ENCODE measurements at regions not wholly inside any gene's neighbourhood (a gene's known extent, or its start where the extent isn't known, plus 50 kb on each side); places are given as distances from the start of the nearest gene placed in this dataset.

- no peaks in the 10 kb centered on the region for H3K36me3 Mint-ChIP-seq (ENCODE audit: insufficient read depth)
- H3K27ac Mint-ChIP-seq: no peak overlapping the region
- H3K9me3 Mint-ChIP-seq (ENCODE audit: low read depth): no peaks in the 10 kb centered on the region
- H3K4me1 Mint-ChIP-seq (ENCODE audit: low read depth): no peaks in the 10 kb centered on the region
- no peak for DNase-seq (ENCODE audit: low spot score, unreplicated experiment)
- H3K4me3 Mint-ChIP-seq (ENCODE audit: low read depth): no peak overlapping the region
- peaks cover 2% of the 10 kb centered on the region for H3K27me3 Mint-ChIP-seq
- TF ChIP-seq CTCF (IDR thresholded peaks at IDR 0.05; ENCODE audit: unreplicated experiment): no peak
Observed at GRCh38 chr1:222037720-222038119, 295.8 kb upstream of the DUSP10 start.

- Mint-ChIP-seq H3K4me3 (ENCODE audit: low read depth) (no peak overlapping the region), H3K27me3 (peaks cover 2% of the 10 kb centered on the region), H3K4me1 (ENCODE audit: low read depth) (no peaks in the 10 kb centered on the region), H3K36me3 (ENCODE audit: insufficient read depth) (no peaks in the 10 kb centered on the region), H3K9me3 (ENCODE audit: low read depth) (no peaks in the 10 kb centered on the region), H3K27ac (no peak overlapping the region)
- no peak for DNase-seq (ENCODE audit: low spot score, unreplicated experiment)
- TF ChIP-seq CTCF (IDR thresholded peaks at IDR 0.05; ENCODE audit: unreplicated experiment): no peak
Observed at GRCh38 chr1:222034790-222035189, 292.9 kb upstream of the DUSP10 start.

GRCh38 chr1:222033450-222033849 lies 291.6 kb upstream of the DUSP10 start:
- no peak for DNase-seq (ENCODE audit: low spot score, unreplicated experiment)
- Mint-ChIP-seq H3K9me3 (ENCODE audit: low read depth) (no peaks in the 10 kb centered on the region), H3K4me3 (ENCODE audit: low read depth) (no peak overlapping the region), H3K36me3 (ENCODE audit: insufficient read depth) (no peaks in the 10 kb centered on the region), H3K27ac (no peak overlapping the region), H3K4me1 (ENCODE audit: low read depth) (no peaks in the 10 kb centered on the region), H3K27me3 (peaks cover 2% of the 10 kb centered on the region)
- TF ChIP-seq CTCF (IDR thresholded peaks at IDR 0.05; ENCODE audit: unreplicated experiment): no peak

GRCh38 chr1:222031318-222031717 lies 289.4 kb upstream of the DUSP10 start:
- no peaks in the 10 kb centered on the region for H3K36me3 Mint-ChIP-seq (ENCODE audit: insufficient read depth)
- H3K4me3 Mint-ChIP-seq (ENCODE audit: low read depth): no peak overlapping the region
- no peak overlapping the region for H3K27ac Mint-ChIP-seq
- no peak for DNase-seq (ENCODE audit: low spot score, unreplicated experiment)
- peaks cover 2% of the 10 kb centered on the region for H3K27me3 Mint-ChIP-seq
- no peaks in the 10 kb centered on the region for H3K9me3 Mint-ChIP-seq (ENCODE audit: low read depth)
- TF ChIP-seq CTCF (IDR thresholded peaks at IDR 0.05; ENCODE audit: unreplicated experiment): no peak
- H3K4me1 Mint-ChIP-seq (ENCODE audit: low read depth): no peaks in the 10 kb centered on the region

- Mint-ChIP-seq H3K36me3 (ENCODE audit: insufficient read depth) (no peaks in the 10 kb centered on the region), H3K4me1 (ENCODE audit: low read depth) (no peaks in the 10 kb centered on the region)
Observed at GRCh38 chr1:222028676-222029075, 286.8 kb upstream of the DUSP10 start.

More at GRCh38 chr1:222028676-222029075, 286.8 kb upstream of the DUSP10 start:
- TF ChIP-seq CTCF (IDR thresholded peaks at IDR 0.05; ENCODE audit: unreplicated experiment): no peak
- peaks cover 7% of the 10 kb centered on the region for H3K27me3 Mint-ChIP-seq
- H3K27ac Mint-ChIP-seq: no peak overlapping the region
- DNase-seq (ENCODE audit: low spot score, unreplicated experiment): no peak
- H3K9me3 Mint-ChIP-seq (ENCODE audit: low read depth): no peaks in the 10 kb centered on the region
- no peak overlapping the region for H3K4me3 Mint-ChIP-seq (ENCODE audit: low read depth)
